ENCODE measurements at regions not wholly inside any gene's neighbourhood (a gene's known extent, or its start where the extent isn't known, plus 50 kb on each side); places are given as distances from the start of the nearest gene placed in this dataset.

GRCh38 chr7:46522354-46522906, 601.4 kb upstream of the IGFBP3 start:
- FAIRE-seq (no peak), DNase-seq (ENCODE audit: low spot score) (no peak)

DNA sequence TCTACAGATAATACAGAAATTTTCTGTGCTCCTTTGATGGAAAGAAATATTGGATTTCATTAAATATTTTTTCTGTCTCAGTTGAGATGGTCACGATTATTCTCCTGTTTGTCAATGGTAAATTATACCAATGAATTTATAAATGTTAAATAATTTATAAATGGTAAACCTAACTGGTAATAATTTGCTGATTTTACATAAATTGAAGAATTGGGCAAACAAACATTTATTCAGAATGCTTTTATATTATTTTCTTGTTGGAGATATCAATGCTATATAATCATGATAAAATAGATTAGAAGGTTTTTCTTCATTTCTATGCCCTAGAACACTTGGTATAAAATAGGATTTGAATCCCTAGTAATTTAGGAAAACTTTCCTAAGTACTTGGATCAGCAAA, 597.6 kb upstream of the IGFBP3 start:
- FAIRE-seq (no peak), DNase-seq (ENCODE audit: low spot score) (no peak)

DNA sequence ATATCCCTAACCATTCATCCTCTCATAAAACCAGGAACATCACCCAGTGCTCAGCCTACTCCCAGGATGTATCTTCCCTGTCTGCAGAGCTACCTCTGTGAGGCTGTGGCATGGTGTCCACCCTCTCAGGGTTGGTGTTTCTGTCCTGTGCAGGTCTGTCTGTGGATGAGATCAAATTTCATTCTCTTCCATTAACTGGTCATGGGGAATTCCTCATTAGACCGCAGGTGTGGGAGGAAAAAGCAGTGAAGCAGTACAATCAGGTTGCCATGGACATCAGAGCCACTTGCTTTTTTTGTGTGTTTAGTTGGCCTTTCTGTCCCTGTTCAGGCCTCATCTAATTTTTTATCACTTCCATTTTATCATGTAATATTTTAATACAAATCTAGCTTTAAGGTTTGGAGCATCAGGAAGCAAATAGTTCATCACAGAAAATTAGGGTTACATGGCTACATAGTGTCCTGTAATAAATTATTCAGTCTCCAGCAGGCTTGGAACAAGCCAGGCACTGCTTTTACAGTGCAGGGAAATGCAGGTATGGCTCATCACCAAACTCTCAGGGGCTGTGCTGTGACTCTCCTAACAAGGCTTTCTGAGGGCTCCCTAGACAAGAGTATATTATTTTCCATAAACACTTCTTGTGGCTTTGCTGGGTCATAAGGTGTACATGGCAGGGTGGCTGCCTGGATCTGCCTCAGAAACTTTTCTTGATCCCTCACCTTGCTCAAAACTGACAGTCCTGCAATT, 594.9 kb upstream of the IGFBP3 start:
- FAIRE-seq (peak; percentile 97), DNase-seq (ENCODE audit: low spot score) (peak; percentile 93)

DNA sequence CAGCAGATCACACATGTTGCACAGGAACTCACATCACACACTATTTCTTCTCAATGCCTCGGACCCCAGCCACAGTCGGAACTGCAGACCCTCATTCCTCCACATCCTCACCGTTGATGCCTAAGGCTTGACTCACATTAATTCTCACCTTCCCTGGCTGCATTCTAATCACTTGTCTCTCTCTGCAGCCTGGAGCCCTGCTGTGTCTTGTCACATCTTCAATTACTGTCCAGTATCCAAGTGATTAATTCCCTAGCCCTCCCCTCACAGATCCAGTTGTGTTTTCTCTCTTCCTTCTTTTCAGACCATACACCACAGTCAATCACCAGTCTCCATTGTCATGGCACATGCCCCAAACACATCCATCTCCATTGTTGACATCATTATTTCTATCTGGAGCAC, 592.4 kb upstream of the IGFBP3 start:
- FAIRE-seq = no peak
- no peak for DNase-seq (ENCODE audit: low spot score)

DNA sequence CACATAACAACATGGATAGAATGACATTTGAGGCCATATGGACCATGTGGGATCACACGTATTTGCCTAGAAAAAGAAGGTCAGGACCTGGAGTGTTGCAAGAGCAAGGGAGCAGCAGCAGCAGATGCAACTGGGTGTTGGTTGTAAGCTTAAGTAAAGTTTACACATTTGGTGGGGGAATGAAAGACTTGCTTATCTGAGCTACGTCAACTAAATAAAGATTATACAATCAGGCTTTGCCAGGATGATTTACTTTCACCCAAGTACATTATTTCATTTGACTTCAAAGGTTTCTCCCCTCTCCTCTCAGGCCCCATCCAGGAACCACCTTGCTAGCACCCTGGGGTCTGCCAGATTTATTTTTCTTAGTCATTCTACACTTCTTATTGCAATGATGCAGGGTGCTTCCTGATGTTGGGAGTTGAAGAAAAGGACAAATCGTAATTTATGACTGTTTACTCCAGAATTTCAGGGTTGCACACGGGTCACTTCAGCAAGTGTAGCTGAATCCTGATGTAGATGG, 591.9 kb upstream of the IGFBP3 start:
- no peak for DNase-seq (ENCODE audit: low spot score)
- FAIRE-seq = no peak

DNA sequence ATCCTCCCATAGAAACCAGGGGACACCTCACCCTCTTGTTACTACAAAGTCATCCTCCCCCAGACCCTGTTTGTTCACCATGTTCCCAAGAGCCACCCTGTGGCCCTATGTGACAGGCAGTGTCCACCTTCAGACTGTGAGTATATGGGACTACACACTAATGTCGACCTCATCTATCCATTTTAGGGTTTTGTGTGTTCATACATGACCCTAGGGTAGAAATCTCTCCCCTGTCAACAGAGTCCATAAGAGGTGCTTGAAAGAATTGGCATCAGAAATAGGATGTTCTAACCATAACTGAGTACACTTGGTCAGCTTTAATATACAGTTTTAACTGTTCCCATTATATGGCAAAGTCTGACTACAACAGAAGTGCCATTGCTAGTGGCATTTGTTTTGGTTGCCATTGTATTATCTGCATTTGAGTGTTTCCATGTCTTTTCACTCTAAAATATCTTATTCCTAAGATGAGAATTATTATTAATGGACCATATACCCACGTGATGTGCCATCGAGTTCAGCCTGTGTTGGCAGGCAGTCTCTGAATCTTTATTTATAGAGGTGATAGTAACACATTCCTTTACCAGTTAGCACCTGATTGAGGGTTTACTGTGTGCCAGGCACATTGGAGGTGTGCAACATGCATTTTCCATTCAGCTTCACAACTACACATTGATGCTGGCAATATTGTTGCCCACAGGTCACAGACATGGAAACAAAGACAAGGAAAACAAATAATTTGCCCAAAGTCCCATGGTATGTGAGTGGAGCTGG, 590.6 kb upstream of the IGFBP3 start:
- DNase-seq (ENCODE audit: low spot score) = no peak
- no peak for FAIRE-seq

DNA sequence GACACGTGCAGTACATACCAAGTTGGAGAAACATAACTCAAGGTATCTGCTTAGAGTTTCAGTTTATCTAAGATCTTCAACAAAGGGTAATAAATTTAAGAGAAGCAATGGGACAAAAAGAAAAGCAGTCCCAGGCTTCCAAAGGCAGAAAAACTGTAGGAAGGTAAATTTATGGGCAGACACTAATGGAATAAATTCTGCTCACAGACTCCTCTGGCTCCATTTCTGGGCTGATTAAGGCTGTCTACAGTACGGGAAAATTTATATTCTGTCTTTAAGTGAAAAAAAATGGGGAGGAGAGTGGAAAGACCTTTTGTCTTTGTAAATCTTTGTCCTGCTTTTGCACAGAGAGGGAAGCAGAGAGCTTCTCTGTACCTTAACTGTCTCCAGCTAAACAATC, 587.5 kb upstream of the IGFBP3 start:
- no peak for FAIRE-seq
- no peak for DNase-seq (ENCODE audit: low spot score)

DNA sequence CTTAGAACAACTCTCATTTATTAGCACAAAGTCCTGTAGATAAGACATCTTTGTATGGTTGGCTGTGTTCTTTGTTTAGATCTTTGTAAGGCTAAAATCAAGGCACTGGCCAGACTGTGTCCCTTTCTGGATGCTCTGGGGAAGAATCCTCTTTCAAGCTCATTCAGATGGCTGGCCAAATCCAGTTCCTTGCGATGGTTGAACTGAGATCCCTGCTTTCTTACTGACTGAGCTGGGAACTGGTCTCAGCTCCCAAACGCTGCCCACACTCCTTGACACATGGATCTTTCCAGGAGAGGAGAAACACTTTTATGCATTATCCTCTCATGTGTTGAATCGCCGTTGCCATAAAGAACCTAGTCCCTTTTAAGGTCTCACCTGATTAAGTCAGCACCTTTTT, 586.5 kb upstream of the IGFBP3 start:
- no peak for DNase-seq (ENCODE audit: low spot score)
- no peak for FAIRE-seq

- no peak for FAIRE-seq
- no peak for DNase-seq (ENCODE audit: low spot score)
Observed at GRCh38 chr7:46494441-46494840, 573.4 kb upstream of the IGFBP3 start.

GRCh38 chr7:46494028-46494427, 573.0 kb upstream of the IGFBP3 start:
- FAIRE-seq (peak; percentile 12), DNase-seq (ENCODE audit: low spot score) (no peak)

GRCh38 chr7:46493196-46493595, 572.1 kb upstream of the IGFBP3 start:
- FAIRE-seq = no peak

DNA sequence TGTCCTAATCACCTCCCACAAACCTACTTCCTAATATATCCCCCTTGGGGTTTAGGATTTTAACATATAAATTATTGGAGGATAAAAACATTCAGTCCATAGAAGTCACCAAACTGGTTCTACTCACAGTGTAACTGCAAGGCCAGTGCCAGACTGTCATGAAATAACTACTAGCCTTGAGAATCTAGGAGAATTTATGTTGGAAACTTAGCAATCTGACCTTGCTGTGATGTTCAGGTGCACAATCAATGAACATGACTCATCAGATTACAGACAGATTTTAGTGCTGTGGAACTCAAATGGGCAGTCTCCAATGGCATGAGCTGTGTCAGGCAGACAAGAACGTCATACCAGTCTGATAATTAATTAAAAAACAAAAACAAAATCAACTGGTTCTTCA, 571.4 kb upstream of the IGFBP3 start:
- no peak for DNase-seq (ENCODE audit: low spot score)
- FAIRE-seq = no peak

More at GRCh38 chr7:46493196-46493595, 572.1 kb upstream of the IGFBP3 start:
- no peak for DNase-seq (ENCODE audit: low spot score)

- FAIRE-seq (no peak), DNase-seq (ENCODE audit: low spot score) (no peak)
Observed at GRCh38 chr7:46490406-46490805, 569.3 kb upstream of the IGFBP3 start.

GRCh38 chr7:46489106-46489505, 568.0 kb upstream of the IGFBP3 start:
- no peak for DNase-seq (ENCODE audit: low spot score)
- FAIRE-seq = peak; percentile 63

DNA sequence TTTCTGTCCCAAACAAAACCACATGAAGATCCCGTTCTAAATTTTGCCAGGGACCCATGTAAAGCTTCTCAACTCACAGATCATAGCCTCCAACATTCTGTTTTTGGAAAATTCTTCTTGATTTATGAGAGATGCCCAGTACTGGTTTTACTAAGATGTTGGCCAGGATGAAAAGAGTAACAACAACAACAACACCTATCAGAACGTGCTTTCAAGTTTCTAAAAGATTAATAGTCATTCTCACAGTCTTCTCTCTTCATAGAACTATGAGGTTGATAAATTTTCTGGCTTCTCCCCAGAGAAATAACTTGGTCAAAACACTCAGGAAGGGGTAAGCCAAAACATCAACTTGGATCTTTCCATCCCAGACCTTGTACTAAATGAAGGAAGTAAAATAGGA, 567.5 kb upstream of the IGFBP3 start:
- FAIRE-seq (no peak), DNase-seq (ENCODE audit: low spot score) (no peak)

DNA sequence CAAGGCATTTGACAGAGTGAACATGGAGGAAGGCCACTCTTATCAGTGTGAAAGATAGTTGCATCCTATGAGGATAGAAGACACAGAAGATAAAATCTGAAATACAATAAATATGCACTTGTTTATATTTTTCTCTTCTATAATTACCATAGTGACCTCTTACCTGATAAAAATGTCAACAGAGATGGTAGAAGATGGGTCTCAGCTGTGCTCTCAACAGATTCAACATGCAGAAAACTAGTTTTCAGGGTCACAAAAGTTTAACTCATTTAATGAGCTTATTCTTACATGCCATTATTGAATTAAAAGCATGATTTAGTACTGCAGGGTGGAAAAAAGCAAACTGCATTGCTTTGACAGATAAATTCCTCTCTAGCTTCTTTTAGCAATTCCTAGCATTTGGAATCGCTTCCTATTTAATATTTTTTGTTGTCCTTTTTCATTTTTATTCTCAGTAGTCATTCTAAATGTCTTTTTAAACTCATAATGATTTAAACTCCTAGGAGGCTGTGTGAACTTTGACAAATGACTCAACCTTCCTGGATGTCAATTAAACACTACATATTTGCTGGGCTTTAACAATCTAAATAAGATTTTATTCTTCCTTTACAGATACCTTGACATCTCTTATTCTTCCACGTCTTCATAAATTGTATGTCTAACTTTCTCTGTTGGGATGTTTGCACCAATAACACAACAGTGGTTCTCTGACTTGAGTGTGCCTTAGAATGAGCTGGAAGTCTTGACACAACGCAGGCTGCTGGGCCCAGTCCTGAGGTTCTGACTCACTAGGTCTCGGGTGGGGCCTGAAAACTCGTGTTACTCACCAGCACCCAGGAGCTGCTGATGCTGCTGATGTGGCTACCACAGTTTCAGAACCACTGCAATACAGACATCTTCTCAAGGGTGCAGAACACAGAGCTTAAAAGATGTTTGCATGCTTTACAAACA, 565.5 kb upstream of the IGFBP3 start:
- peak; percentile 84 for DNase-seq (ENCODE audit: low spot score)
- FAIRE-seq = peak; percentile 93

DNA sequence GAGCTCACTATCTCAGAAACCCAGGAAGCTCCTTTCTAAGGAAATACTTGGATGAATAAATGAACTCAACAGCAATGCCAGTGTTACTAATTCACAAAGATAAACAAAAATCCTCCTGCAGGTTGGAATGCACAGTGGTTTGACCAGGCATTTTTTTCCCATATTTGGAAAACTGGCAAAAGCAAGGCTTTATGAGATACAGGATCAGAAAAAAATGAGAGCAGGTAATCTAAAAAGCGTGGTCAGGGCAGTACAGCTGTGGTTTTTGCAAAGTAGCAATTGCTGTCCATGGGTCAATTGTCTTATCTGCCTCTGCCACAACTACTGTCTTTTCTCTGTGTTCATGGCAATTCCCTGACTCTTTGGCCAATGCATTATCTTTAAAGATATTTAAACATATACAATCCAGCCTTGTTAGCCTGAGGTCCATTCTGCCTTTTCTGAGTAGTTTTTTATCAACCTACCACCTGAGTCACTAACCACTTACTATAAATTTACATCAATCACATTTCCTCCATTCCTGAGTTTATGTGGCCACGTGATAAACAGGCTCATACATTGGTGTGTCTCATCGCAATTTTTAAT, 564.5 kb upstream of the IGFBP3 start:
- peak; percentile 92 for FAIRE-seq
- DNase-seq (ENCODE audit: low spot score) = peak; percentile 75

DNA sequence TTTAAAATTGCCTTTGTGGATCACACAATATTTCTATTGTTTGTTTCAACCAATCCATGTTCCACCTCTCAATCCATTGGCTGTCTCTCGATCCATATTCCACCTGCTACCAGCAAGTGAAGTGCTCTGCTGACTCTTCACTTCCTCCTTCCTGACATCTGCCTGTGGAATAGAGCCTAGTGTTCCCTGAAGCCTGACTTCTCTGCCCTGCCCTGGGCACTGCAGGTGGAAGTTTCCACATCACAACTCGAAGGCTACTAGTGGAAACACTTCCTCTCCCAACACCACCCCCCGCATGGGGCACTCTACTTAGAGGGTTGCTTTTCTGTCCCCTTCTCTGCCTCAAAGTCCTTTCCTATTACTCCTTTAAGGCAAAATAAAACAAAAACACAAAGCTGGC, 563.8 kb upstream of the IGFBP3 start:
- DNase-seq (ENCODE audit: low spot score) = no peak
- FAIRE-seq = no peak

GRCh38 chr7:46480619-46481018, 559.5 kb upstream of the IGFBP3 start:
- no peak for DNase-seq (ENCODE audit: low spot score)
- FAIRE-seq = no peak

DNA sequence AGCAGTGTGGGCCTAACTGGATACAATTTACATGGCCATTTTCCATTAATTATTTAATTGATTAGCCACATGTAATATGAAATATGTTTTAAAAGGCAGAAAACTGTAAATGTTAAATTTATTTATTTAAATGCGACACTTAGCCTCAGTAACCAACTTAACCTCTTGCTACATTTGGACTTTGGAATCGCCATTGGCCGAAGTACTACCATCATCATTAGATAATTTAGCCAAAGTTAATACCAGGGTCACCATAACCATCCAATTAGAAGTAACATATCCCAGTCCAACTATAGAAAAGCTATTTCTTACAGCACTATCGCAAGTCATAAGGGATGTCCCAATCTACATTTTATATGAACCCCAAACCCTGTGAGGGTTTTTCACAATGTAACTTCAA, 558.6 kb upstream of the IGFBP3 start:
- no peak for FAIRE-seq
- no peak for DNase-seq (ENCODE audit: low spot score)

GRCh38 chr7:46478046-46478445, 557.0 kb upstream of the IGFBP3 start:
- DNase-seq (ENCODE audit: low spot score) = peak; percentile 93
- FAIRE-seq = peak; percentile 99
